ENCODE measurements at regions not wholly inside any gene's neighbourhood (a gene's known extent, or its start where the extent isn't known, plus 50 kb on each side); places are given as distances from the start of the nearest gene placed in this dataset.

DNA sequence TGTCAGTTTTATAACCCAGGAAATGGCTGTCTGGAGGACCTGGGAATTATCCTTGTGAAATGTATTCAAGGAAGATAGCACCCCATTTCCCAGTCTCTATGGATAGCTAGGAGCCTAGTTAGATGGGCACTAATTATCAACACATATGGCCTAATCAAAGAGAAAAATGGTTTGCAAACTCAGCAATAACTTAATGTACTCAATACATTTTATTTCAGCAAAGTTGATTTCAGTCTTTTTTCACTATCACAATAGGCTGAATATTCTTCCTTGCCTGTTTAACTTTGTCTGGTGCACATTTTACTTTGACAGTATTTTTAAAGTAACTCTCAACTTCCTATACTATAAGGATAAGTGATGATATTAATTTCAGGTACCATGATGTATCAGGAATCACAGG is 756.3 kb downstream of the CCDC85A start (continued):
- TF ChIP-seq EP300 (IDR thresholded peaks at IDR 0.05; ENCODE audit: borderline replicate concordance in 1 of 2, low read depth in 2 of 2, low read length in 2 of 2) (no peak), SIN3A (conservative IDR thresholded peaks at IDR 0.05 in 1 of 2, IDR thresholded peaks at IDR 0.05 in 1 of 2; ENCODE audit: low read depth in 1 of 2, low read length in 2 of 2) (no peak), BRCA1 (IDR thresholded peaks at IDR 0.05; ENCODE audit: low read depth, low read length) (no peak), SP4 (IDR thresholded peaks at IDR 0.05; ENCODE audit: low read length) (no peak), CHD1 (IDR thresholded peaks at IDR 0.05; ENCODE audit: low read depth, low read length) (no peak), JUND (IDR thresholded peaks at IDR 0.05; ENCODE audit: low read length) (no peak)

Measured in H1 (cell line).